GM12878 (cell line): ENCODE measurements at regions not wholly inside any gene's neighbourhood (a gene's known extent, or its start where the extent isn't known, plus 50 kb on each side); places are given as distances from the start of the nearest gene placed in this dataset.

ENCODE experiments used
- ATAC-seq: fragments of 200-7000 bp; cut with Tn5 transposase; 3 replicates; pipeline ENCODE4 v1.9.1; 2020; ENCODE audit warnings: mild to moderate bottlenecking, moderate library complexity
- BruUV-seq: library from RNA; stranded (reverse); fragments of 400-500 nt; replicated peaks from 2 replicates; lab custom pipeline; 2021; lab: Mats Ljungman, UMichigan
- CTCF ChIA-PET: fragments of 300-600 bp; sonication (Branson Sonifier 250); formaldehyde crosslinking; extraction: SDS; loops from one replicate; lab custom pipeline; 2021; ENCODE audit warnings: inconsistent platforms; lab: Yijun Ruan, JAX
- POLR2A ChIA-PET: fragments of 350-600 bp; formaldehyde crosslinking; extraction: SDS; loops from one replicate; lab custom pipeline; 2021; ENCODE audit warnings: inconsistent platforms; lab: Charles Lee
- RAD21 ChIA-PET: fragments of 300-600 bp; sonication (Branson Sonifier 250); formaldehyde crosslinking; loops from one replicate; lab custom pipeline; 2023; ENCODE audit warnings: antibody characterized with exemption; ENCODE audit not compliant: unreplicated experiment; lab: Charles Lee
- SMC1A ChIA-PET: fragments of 300-600 bp; sonication (Branson Sonifier 250); formaldehyde crosslinking; loops from one replicate; lab custom pipeline; 2023; ENCODE audit not compliant: unreplicated experiment, uncharacterized antibody; lab: Charles Lee
- DNase-seq: peaks from one replicate; pipeline ENCODE4 v3.0.0-alpha.2; 2011; ENCODE audit warnings: low read depth, low spot score
- FAIRE-seq: peaks from 3 replicates; lab custom pipeline; 2011; peaks lifted over from hg19 to GRCh38; lab: Jason Lieb, UNC
- H2AFZ ChIP-seq: 2 replicates; pipeline ENCODE4 v1.6.0; 2011; ENCODE audit warnings: low read depth, low read length, control low read depth; ENCODE audit not compliant: control insufficient read depth
- H3K27ac ChIP-seq: 2 replicates; pipeline ENCODE4 v1.5.1; 2011; ENCODE audit warnings: control low read depth; ENCODE audit not compliant: control insufficient read depth, insufficient read depth
- H3K27me3 ChIP-seq, 2 experiments: replicated peaks in 1 of 2; 2 replicates each; pipeline versions ENCODE4 v1.6.0 to v1.6.1; 2011; ENCODE audit warnings: low read length in 1 of 2; ENCODE audit not compliant: control insufficient read depth in 2 of 2, insufficient read depth in 2 of 2
- H3K36me3 ChIP-seq, 2 experiments: 2 replicates each; pipeline ENCODE4 v1.5.1; 2011; ENCODE audit warnings: low read length in 1 of 2; ENCODE audit not compliant: control insufficient read depth in 2 of 2, insufficient read depth in 2 of 2
- H3K4me1 ChIP-seq: 2 replicates; pipeline ENCODE4 v1.6.1; 2011; ENCODE audit warnings: mild to moderate bottlenecking, low read length, moderate library complexity, mixed read lengths; ENCODE audit not compliant: control insufficient read depth, insufficient read depth
- H3K4me2 ChIP-seq: 2 replicates; pipeline ENCODE4 v1.6.0; 2011; ENCODE audit warnings: control low read depth; ENCODE audit not compliant: control insufficient read depth, insufficient read depth
- H3K4me3 ChIP-seq: fragments of 200-600 bp; sonication (generic); 2 replicates; pipeline ENCODE4 v1.5.1; 2016
- H3K79me2 ChIP-seq: 2 replicates; pipeline ENCODE4 v1.6.0; 2011; ENCODE audit warnings: low read length; ENCODE audit not compliant: control insufficient read depth, insufficient read depth
- H3K9ac ChIP-seq: 2 replicates; pipeline ENCODE4 v1.8.0; 2011; ENCODE audit warnings: low read length, control low read depth, mixed read lengths; ENCODE audit not compliant: control insufficient read depth, insufficient read depth
- H3K9me3 ChIP-seq: replicated peaks from 3 replicates; pipeline ENCODE4 v1.5.1; 2011; ENCODE audit warnings: mild to moderate bottlenecking, low read length; ENCODE audit not compliant: control insufficient read depth, insufficient read depth
- H4K20me1 ChIP-seq: 2 replicates; pipeline ENCODE4 v1.6.0; 2011; ENCODE audit not compliant: control insufficient read depth, insufficient read depth
- CREM ChIP-seq: IDR thresholded peaks from 2 replicates; pipeline ENCODE4 v1.6.1; 2014; ENCODE audit warnings: antibody characterized with exemption, low read depth
- GABPA ChIP-seq: IDR thresholded peaks from 2 replicates; pipeline ENCODE4 v1.6.1; 2014; ENCODE audit warnings: antibody characterized with exemption, low read depth, mild to moderate bottlenecking, inconsistent platforms
- MTA3 ChIP-seq: IDR thresholded peaks from 2 replicates; pipeline ENCODE4 v1.6.1; 2012; ENCODE audit warnings: low read length, inconsistent platforms, borderline replicate concordance
- MYB ChIP-seq: fragments of 150-350 bp; IDR thresholded peaks from 2 replicates; pipeline ENCODE4 v1.6.1; 2014; ENCODE audit warnings: mild to moderate bottlenecking, low read depth, low read length, borderline replicate concordance
- NFIC ChIP-seq: IDR thresholded peaks from 2 replicates; pipeline ENCODE4 v1.6.1; 2012; ENCODE audit warnings: low read depth, mild to moderate bottlenecking, inconsistent platforms, low read length, moderate library complexity
- PKNOX1 ChIP-seq: fragments of 450-650 bp; IDR thresholded peaks from 2 replicates; pipeline ENCODE4 v1.6.1; 2016; ENCODE audit warnings: mild to moderate bottlenecking
- PML ChIP-seq: IDR thresholded peaks from 2 replicates; pipeline ENCODE4 v1.6.1; 2012; ENCODE audit warnings: low read length, inconsistent platforms
- POLR2A ChIP-seq: IDR thresholded peaks from 2 replicates; pipeline ENCODE4 v1.6.1; 2011; ENCODE audit warnings: low read depth, mild to moderate bottlenecking, low read length
- RAD51 ChIP-seq: fragments of 450-650 bp; IDR thresholded peaks from 2 replicates; pipeline ENCODE4 v1.6.1; 2016; ENCODE audit warnings: moderate library complexity, mild to moderate bottlenecking, inconsistent platforms
- SIX5 ChIP-seq: IDR thresholded peaks from 2 replicates; pipeline ENCODE4 v1.6.1; 2011; ENCODE audit warnings: mild to moderate bottlenecking, low read depth, low read length, moderate library complexity; ENCODE audit not compliant: severe bottlenecking
- TBL1XR1 ChIP-seq: IDR thresholded peaks from 2 replicates; pipeline ENCODE4 v1.6.1; 2012; ENCODE audit warnings: low read depth, low read length, improper control_type of control experiment
- ZBED1 ChIP-seq: IDR thresholded peaks from 2 replicates; pipeline ENCODE4 v1.6.1; 2016; ENCODE audit warnings: borderline replicate concordance
- WGBS: methylation state at CpG from one replicate; pipeline ENCODE4 v1.1.6; 2016; ENCODE audit warnings: low lambda C conversion rate; ENCODE audit not compliant: insufficient replicate concordance, insufficient coverage; ENCODE audit errors: missing lambda C conversion rate; 5-methylcytosine and 5-hydroxymethylcytosine counted together
- in situ Hi-C: fragments of 300-500 bp; cut with MboI; formaldehyde crosslinking; loops from 9 replicates; pipeline ENCODE4 v1.14.3; 2018; ENCODE audit warnings: mixed read lengths
- intact Hi-C: fragments of 100-400 bp; cut with micrococcal nuclease; formaldehyde crosslinking; loops from one replicate; pipeline ENCODE4 v1.14.2; 2022; ENCODE audit not compliant: unreplicated experiment

- POLR2A ChIA-PET = no interaction called here
Observed at GRCh38 chr11:70539360-70540095, 141.2 kb downstream of the CTTN start.

More at GRCh38 chr11:70539360-70540095, 141.2 kb downstream of the CTTN start:
- no peaks in the 10 kb centered on the region; the same call in 2 of the 3 replicates for H3K9me3 ChIP-seq
- intact Hi-C loops (no loop called here), in situ Hi-C loops (no loop called here)
- no peaks in the 10 kb centered on the region for H3K36me3 ChIP-seq
- FAIRE-seq = no peak
- no TSS peak for BruUV-seq
- ChIA-PET CTCF (no interaction called here), SMC1A (no interaction called here), RAD21 (no interaction called here)
- no peak for DNase-seq
- ATAC-seq = no peak
- H3K27me3 ChIP-seq = no peaks in the 10 kb centered on the region
- no peak overlapping the region for H3K9ac ChIP-seq
- H3K27ac ChIP-seq = no peak overlapping the region
- 49% methylated on average over 15 of the region's 26 CpGs for WGBS
- H3K4me1 ChIP-seq = no peaks in the 10 kb centered on the region
- H3K4me3 ChIP-seq = no peak overlapping the region
- no peaks in the 10 kb centered on the region for H3K79me2 ChIP-seq
- H4K20me1 ChIP-seq = no peaks in the 10 kb centered on the region
- H2AFZ ChIP-seq = no peak overlapping the region
- TF ChIP-seq PML (no peak), POLR2A (no peak), NFIC (no peak), PKNOX1 (no peak), SIX5 (no peak), RAD51 (no peak), ZBED1 (no peak), MTA3 (no peak), GABPA (no peak), CREM (no peak), MYB (no peak), TBL1XR1 (no peak)
- no peak overlapping the region for H3K4me2 ChIP-seq
